ENCODE measurements at regions not wholly inside any gene's neighbourhood (a gene's known extent, or its start where the extent isn't known, plus 50 kb on each side); places are given as distances from the start of the nearest gene placed in this dataset.

- DNase-seq = no peak
- Mint-ChIP-seq H3K27ac (no peak overlapping the region), H3K4me1 (no peaks in the 10 kb centered on the region)
Observed at GRCh38 chr2:48016225-48017019, 110.1 kb upstream of the FBXO11 start.

GRCh38 chr2:48017136-48017535 lies 110.8 kb upstream of the FBXO11 start:
- Mint-ChIP-seq H3K4me3 (no peak overlapping the region), H3K27ac (no peak overlapping the region), H3K36me3 (ENCODE audit: low read depth) (peaks cover 8% of the 10 kb centered on the region), H3K27me3 (peaks cover 9% of the 10 kb centered on the region), H3K4me1 (no peaks in the 10 kb centered on the region)
- H3K9me3 ChIP-seq (ENCODE audit: control insufficient read depth, low read length, poor library complexity, severe bottlenecking) = no peaks in the 10 kb centered on the region
- DNase-seq (no peak), ATAC-seq (no peak)

More at GRCh38 chr2:48016225-48017019, 110.1 kb upstream of the FBXO11 start:
- H3K36me3 Mint-ChIP-seq (ENCODE audit: low read depth) = peaks cover 4% of the 10 kb centered on the region
- no peak for ATAC-seq
- no peak overlapping the region for H3K4me3 Mint-ChIP-seq
- no peaks in the 10 kb centered on the region for H3K9me3 ChIP-seq (ENCODE audit: control insufficient read depth, low read length, poor library complexity, severe bottlenecking)
- H3K27me3 Mint-ChIP-seq = peaks cover 9% of the 10 kb centered on the region

GRCh38 chr2:48018480-48018879 lies 112.2 kb upstream of the FBXO11 start:
- Mint-ChIP-seq H3K36me3 (ENCODE audit: low read depth) (peaks cover 10% of the 10 kb centered on the region), H3K27ac (no peak overlapping the region), H3K4me3 (no peak overlapping the region), H3K27me3 (peaks cover 17% of the 10 kb centered on the region), H3K4me1 (no peaks in the 10 kb centered on the region)
- DNase-seq (no peak), ATAC-seq (no peak)
- H3K9me3 ChIP-seq (ENCODE audit: control insufficient read depth, low read length, poor library complexity, severe bottlenecking) = no peaks in the 10 kb centered on the region

- peaks cover 6% of the 10 kb centered on the region for H3K36me3 Mint-ChIP-seq (ENCODE audit: low read depth)
- H3K4me1 Mint-ChIP-seq = no peaks in the 10 kb centered on the region
- ATAC-seq (no peak), DNase-seq (no peak)
- no peak overlapping the region for H3K4me3 Mint-ChIP-seq
- H3K27ac Mint-ChIP-seq = no peak overlapping the region
- H3K9me3 ChIP-seq (ENCODE audit: control insufficient read depth, low read length, poor library complexity, severe bottlenecking) = no peaks in the 10 kb centered on the region
- peaks cover 30% of the 10 kb centered on the region for H3K27me3 Mint-ChIP-seq
Observed at GRCh38 chr2:48026865-48027264, 120.6 kb upstream of the FBXO11 start.

GRCh38 chr2:48032765-48033164 lies 126.5 kb upstream of the FBXO11 start:
- no peak overlapping the region for H3K4me3 Mint-ChIP-seq
- H3K27me3 Mint-ChIP-seq = peaks cover 4% of the 10 kb centered on the region
- H3K27ac Mint-ChIP-seq = no peak overlapping the region
- ATAC-seq (no peak), DNase-seq (no peak)
- no peaks in the 10 kb centered on the region for H3K9me3 ChIP-seq (ENCODE audit: control insufficient read depth, low read length, poor library complexity, severe bottlenecking)
- peaks cover 3% of the 10 kb centered on the region for H3K36me3 Mint-ChIP-seq (ENCODE audit: low read depth)
- H3K4me1 Mint-ChIP-seq = no peaks in the 10 kb centered on the region

GRCh38 chr2:48034295-48034694 lies 128.0 kb upstream of the FBXO11 start:
- Mint-ChIP-seq H3K36me3 (ENCODE audit: low read depth) (no peaks in the 10 kb centered on the region), H3K4me1 (no peaks in the 10 kb centered on the region), H3K27ac (no peak overlapping the region), H3K4me3 (no peak overlapping the region), H3K27me3 (no peaks in the 10 kb centered on the region)
- ATAC-seq (no peak), DNase-seq (no peak)
- H3K9me3 ChIP-seq (ENCODE audit: control insufficient read depth, low read length, poor library complexity, severe bottlenecking) = no peaks in the 10 kb centered on the region

GRCh38 chr2:48036312-48036711 lies 130.0 kb upstream of the FBXO11 start:
- no peaks in the 10 kb centered on the region for H3K27me3 Mint-ChIP-seq
- no peaks in the 10 kb centered on the region for H3K4me1 Mint-ChIP-seq
- no peaks in the 10 kb centered on the region for H3K36me3 Mint-ChIP-seq (ENCODE audit: low read depth)
- no peak for DNase-seq
- no peak for ATAC-seq
- no peaks in the 10 kb centered on the region for H3K9me3 ChIP-seq (ENCODE audit: control insufficient read depth, low read length, poor library complexity, severe bottlenecking)
- no peak overlapping the region for H3K4me3 Mint-ChIP-seq
- no peak overlapping the region for H3K27ac Mint-ChIP-seq

GRCh38 chr2:48039209-48039990 lies 133.1 kb upstream of the FBXO11 start:
- ATAC-seq (no peak), DNase-seq (no peak)
- Mint-ChIP-seq H3K4me1 (no peaks in the 10 kb centered on the region), H3K36me3 (ENCODE audit: low read depth) (peaks cover 2% of the 10 kb centered on the region), H3K27me3 (peaks cover 11% of the 10 kb centered on the region), H3K4me3 (no peak overlapping the region), H3K27ac (no peak overlapping the region)
- H3K9me3 ChIP-seq (ENCODE audit: control insufficient read depth, low read length, poor library complexity, severe bottlenecking) = no peaks in the 10 kb centered on the region

GRCh38 chr2:48043131-48043700 lies 136.9 kb upstream of the FBXO11 start:
- no peaks in the 10 kb centered on the region for H3K9me3 ChIP-seq (ENCODE audit: control insufficient read depth, low read length, poor library complexity, severe bottlenecking)
- Mint-ChIP-seq H3K4me3 (no peak overlapping the region), H3K4me1 (no peaks in the 10 kb centered on the region), H3K27ac (no peak overlapping the region), H3K27me3 (peaks cover 15% of the 10 kb centered on the region), H3K36me3 (ENCODE audit: low read depth) (peaks cover 2% of the 10 kb centered on the region)
- DNase-seq (no peak), ATAC-seq (no peak)

GRCh38 chr2:48043746-48044145 lies 137.4 kb upstream of the FBXO11 start:
- H3K9me3 ChIP-seq (ENCODE audit: control insufficient read depth, low read length, poor library complexity, severe bottlenecking) = no peaks in the 10 kb centered on the region
- Mint-ChIP-seq H3K27me3 (peaks cover 15% of the 10 kb centered on the region), H3K27ac (no peak overlapping the region), H3K36me3 (ENCODE audit: low read depth) (peaks cover 2% of the 10 kb centered on the region), H3K4me1 (no peaks in the 10 kb centered on the region), H3K4me3 (no peak overlapping the region)
- no peak for DNase-seq
- no peak for ATAC-seq

- ATAC-seq (no peak), DNase-seq (no peak)
- H3K27ac Mint-ChIP-seq = no peak overlapping the region
- H3K4me1 Mint-ChIP-seq = no peaks in the 10 kb centered on the region
- peaks cover 15% of the 10 kb centered on the region for H3K27me3 Mint-ChIP-seq
- H3K36me3 Mint-ChIP-seq (ENCODE audit: low read depth) = peaks cover 2% of the 10 kb centered on the region
- H3K4me3 Mint-ChIP-seq = no peak overlapping the region
- no peaks in the 10 kb centered on the region for H3K9me3 ChIP-seq (ENCODE audit: control insufficient read depth, low read length, poor library complexity, severe bottlenecking)
Observed at GRCh38 chr2:48045613-48046012, 139.3 kb upstream of the FBXO11 start.

GRCh38 chr2:48048476-48049171 lies 142.3 kb upstream of the FBXO11 start:
- H3K4me3 Mint-ChIP-seq = no peak overlapping the region
- no peak for ATAC-seq

GRCh38 chr2:48049371-48049770 lies 143.1 kb upstream of the FBXO11 start:
- DNase-seq = no peak
- Mint-ChIP-seq H3K27ac (no peak overlapping the region), H3K4me3 (no peak overlapping the region), H3K36me3 (ENCODE audit: low read depth) (no peaks in the 10 kb centered on the region), H3K27me3 (peaks cover 4% of the 10 kb centered on the region), H3K4me1 (no peaks in the 10 kb centered on the region)
- ATAC-seq = no peak
- H3K9me3 ChIP-seq (ENCODE audit: control insufficient read depth, low read length, poor library complexity, severe bottlenecking) = no peaks in the 10 kb centered on the region

More at GRCh38 chr2:48048476-48049171, 142.3 kb upstream of the FBXO11 start:
- Mint-ChIP-seq H3K27ac (no peak overlapping the region), H3K4me1 (no peaks in the 10 kb centered on the region), H3K36me3 (ENCODE audit: low read depth) (no peaks in the 10 kb centered on the region), H3K27me3 (peaks cover 4% of the 10 kb centered on the region)
- no peaks in the 10 kb centered on the region for H3K9me3 ChIP-seq (ENCODE audit: control insufficient read depth, low read length, poor library complexity, severe bottlenecking)
- no peak for DNase-seq
